ENCODE measurements at regions not wholly inside any gene's neighbourhood (a gene's known extent, or its start where the extent isn't known, plus 50 kb on each side); places are given as distances from the start of the nearest gene placed in this dataset.
"Not testable (repeated sequence)": the region's sequence is repeated elsewhere in the genome, so short reads cannot be mapped to it uniquely, and the experiment has no call there.

DNA sequence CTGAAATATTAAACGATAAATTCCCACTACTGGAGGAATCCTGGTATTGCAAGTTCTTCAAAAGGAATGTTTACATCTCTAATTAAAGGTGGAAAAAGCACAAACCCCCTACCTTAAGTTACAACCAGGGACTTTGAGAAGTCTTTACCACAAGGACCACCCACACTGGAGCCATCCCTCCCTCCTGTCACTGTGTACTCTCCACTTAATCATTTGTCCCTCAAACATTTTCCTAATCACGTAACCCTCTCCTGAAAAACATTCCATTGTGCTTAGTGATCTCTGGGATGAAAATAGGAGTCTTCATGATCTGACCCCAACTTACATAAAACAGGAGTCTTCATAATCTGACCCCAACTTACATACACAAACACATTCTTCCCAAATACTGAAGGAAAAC is 85.7 kb downstream of the SUCLG1 start:
- no peak for DNase-seq

- DNase-seq, result no peak
Observed at GRCh38 chr2:84362541-84362940, 96.5 kb downstream of the SUCLG1 start.

DNA sequence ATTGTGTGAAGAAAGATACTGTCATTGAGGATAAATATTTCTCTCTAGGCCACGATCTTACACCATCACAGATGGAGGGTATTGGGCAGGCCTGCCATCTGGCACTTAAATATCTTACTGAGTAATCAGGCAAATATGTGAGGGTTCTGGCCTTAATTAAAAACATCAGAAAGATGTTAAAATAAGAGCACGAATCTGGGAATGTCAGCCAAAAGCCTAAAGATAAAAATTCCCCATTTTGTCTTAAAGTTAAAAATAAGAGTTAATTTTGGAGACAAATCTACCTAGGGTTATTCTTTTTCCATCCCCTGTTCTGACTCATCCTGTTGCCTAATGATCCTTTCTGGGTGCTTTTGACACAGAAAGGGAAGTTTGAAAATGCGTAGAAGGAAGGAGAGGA is 121.0 kb downstream of the SUCLG1 start:
- DNase-seq, result no peak

GRCh38 chr2:84327645-84328249 is 131.3 kb downstream of the SUCLG1 start:
- DNase-seq, result no peak

DNA sequence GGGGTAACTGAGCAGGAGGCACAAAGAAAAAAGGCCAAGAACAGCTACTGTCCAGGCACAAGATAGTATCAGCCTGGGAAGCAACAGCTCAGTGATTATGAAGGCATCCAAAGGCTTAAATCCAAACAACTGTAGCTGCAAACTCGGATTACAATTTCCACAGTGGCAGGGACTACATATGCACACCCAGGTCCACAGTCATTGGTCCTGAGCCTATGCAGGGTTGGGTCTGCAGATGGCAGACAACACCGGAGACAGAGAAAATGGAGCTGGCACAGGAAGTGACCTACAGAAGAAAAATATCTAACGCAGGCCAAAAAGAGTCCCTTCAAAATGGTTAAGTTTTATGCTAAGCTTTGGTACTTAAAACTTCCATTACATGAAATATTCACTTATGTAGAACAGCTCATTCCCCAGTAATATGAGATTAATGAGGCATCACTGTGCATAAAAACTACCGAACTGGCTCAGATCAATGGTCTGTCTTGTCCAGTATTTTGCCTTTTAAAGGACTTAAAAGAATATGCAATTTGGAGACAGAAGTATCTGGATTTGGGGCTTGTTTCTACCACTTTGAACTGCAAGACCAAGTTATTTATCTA is 132.1 kb downstream of the SUCLG1 start:
- DNase-seq, result no peak

DNA sequence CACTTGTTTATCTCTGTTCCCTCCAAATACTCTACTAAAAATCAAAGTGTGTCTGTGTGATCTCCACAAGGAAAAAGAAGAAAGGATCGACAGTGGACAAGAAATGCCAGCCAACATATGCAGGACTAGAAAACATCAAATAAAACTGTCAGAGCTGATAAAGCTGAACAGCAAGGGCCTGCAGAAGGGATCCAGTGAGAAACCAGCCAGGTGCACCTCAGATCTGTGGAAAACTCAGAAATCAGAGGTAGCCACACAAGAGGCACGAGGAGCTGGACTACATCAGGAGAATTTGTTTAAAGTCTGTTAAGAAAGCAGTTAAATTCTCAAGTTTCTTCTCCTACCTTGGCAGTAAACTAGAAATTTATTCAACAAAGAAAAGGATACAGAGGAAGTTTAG is 135.2 kb downstream of the SUCLG1 start:
- no peak for DNase-seq

DNA sequence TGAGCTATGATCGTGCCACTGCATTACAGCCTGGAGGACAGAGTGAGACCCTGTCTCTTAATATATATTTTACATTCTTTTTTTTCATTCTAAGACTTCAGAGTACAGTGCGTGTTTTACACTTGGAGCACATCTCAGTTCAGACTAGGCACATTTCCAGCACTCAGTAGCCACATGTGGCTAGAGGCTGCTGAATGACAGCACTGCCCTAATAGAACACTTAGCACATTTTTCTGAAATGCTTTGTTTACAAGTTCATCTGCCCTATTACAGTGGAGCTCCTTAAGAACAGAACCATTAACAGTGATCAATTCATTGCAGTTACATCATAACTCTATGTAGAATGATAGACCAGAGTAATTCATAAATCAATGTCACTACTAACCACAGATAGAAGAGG is 138.1 kb downstream of the SUCLG1 start:
- DNase-seq, result no peak

DNA sequence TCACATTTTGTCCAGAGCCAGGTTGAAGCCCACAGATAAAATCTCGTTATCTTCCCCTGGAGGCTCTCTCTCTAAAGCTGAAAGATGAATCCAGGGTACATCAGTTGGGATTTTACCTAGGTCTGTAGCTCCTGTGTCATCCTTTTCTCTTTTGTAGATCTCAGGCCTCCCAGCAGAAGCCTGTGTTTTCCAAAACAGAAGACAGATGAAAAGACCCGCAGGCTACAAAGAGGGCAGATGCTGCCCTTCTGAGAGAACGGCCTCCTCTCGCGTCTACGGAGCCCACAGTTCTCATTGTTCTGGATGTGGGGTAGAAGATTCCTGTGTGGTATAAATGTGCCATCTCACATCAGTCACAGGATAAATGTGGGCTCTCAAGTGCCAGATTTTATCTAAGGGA is 139.5 kb downstream of the SUCLG1 start:
- DNase-seq, result no peak

DNA sequence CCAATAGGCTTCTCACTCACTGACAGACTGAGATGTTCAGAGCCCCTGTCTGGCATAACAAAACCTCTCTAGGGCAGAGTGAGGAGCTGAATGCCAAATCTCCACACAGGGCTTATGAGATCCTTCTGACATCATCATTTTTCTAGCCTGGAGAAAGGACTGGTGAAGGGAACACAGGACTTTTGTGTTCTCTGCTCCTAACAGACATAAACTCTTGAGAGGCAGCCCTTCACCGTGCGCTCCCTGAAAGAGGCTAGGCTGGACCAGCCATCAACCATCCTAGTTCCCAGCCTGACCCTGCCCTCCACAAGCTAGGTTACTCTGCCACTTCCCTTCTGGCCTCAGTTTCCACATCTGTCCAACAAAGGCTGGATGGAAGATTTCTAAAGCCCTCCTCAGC is 141.9 kb downstream of the SUCLG1 start:
- DNase-seq, result no peak

DNA sequence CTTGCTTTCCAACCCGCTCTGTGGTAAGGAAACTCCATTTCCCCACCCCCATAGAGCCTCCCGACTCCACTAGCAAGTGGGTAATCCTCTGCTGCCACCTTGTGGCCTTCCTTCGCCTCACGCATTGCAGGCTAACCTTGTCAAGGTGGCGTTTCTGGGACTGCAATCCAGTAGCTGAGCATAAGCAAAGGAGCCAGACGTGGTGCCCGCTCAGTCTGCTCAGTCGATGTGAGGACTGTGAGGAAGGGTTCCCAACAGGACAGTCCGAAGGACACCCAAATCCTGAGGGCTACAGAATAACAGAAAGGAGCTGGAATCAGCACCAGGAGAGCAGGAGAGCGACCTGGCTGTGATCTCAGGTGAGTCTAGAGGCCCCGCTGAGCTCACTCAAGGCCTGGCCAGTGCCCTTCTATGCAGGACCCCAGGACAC is 144.2 kb downstream of the SUCLG1 start:
- DNase-seq, result peak; percentile 18

DNA sequence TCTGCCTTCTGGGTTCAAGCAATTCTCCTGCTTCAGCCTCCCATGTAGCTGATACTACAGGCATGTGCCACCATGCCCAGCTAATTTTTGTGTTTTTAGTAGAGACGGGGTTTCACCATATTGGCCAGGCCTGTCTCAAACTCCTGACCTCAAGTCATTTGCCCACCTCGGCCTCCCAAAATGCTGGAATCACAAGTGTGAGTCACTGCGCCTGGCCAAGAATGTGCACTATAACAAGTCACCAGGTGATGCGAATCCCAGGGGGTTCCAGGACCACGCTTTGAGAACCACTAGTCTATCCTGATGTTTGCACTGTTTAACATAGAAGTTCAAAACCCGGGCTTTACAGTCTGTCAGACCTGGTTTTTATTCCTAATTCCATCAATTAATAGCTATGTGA is 144.8 kb downstream of the SUCLG1 start:
- no peak for DNase-seq

- DNase-seq, result no peak
Observed at GRCh38 chr2:84309281-84309680, 149.8 kb downstream of the SUCLG1 start.

GRCh38 chr2:84306361-84306760 is 152.7 kb downstream of the SUCLG1 start:
- no peak for DNase-seq

- peak; percentile 46 for DNase-seq
Observed at GRCh38 chr2:84302513-84303412, 156.3 kb downstream of the SUCLG1 start.

DNA sequence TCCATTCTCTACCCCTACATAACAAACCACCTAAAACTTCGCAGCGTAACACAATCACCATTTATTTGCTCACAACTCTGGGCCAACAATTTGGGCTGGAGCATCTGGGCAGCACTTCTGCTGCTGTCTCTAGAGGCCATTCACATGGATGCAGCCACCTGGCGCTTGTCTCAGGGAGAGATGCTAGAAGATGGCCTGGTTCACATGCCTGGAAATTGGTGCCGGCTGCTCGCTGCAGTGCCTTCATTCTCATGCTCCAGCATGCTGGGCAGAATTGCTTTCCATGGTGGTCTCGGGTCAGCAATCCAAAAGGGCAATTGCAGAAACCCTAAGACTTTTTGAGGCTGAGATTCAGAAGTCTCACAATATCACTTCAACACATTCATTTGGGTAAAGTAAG is 157.4 kb downstream of the SUCLG1 start:
- DNase-seq, result no peak

- no peak for DNase-seq
Observed at GRCh38 chr2:84300696-84301029, 158.4 kb downstream of the SUCLG1 start.

DNA sequence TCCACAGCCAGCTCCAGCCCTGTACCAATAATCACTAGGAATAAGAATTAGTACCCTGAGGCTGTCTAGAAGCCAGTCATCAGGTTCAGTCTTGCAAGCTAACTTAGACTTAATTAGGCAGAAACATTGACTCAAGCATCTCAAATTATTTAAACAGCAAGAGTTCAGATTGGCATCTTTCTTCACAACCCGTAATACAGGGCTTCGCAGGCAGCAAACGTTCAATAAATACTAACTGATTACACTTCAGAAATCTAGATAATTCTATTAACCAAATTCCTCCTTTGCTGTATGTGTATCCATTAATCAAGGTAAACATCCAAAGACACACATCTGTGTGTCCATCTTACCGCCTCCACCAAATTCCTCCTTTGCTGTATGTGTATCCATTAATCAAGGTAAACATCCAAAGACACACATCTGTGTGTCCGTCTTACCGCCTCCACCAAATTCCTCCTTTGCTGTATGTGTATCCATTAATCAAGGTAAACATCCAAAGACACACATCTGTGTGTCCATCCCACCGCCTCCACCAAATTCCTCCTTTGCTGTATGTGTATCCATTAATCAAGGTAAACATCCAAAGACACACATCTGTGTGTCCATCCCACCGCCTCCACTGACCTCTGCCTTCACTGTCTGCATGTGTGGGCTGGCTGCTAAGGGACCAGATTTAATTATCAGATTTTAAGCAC is 158.9 kb downstream of the SUCLG1 start:
- DNase-seq, result not testable (repeated sequence)

- DNase-seq, result no peak
Observed at GRCh38 chr2:84299211-84299775, 159.8 kb downstream of the SUCLG1 start.

DNA sequence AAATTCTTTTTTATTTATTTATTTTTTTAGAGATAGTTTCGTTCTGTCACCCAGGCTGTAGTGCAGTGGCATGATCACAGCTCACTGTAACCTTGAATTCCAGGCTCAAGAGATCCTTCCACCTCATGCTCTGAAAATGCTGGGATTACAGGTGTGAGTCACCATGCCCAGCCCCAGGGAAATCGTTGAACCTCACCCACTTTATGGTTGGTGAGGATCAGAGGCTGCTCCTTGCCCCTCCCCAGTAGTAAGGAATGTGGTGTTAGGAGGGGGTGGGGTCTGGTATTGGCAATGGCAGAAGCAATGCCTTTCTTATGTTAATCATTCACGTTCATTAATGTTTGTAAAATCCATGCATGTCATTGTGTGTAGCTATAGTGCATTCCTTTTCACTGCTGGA is 161.9 kb downstream of the SUCLG1 start:
- peak; percentile 30 for DNase-seq

- no peak for DNase-seq
Observed at GRCh38 chr2:84293791-84294380, 165.2 kb downstream of the SUCLG1 start.

GRCh38 chr2:84292545-84292944 is 166.5 kb downstream of the SUCLG1 start:
- no peak for DNase-seq

- no peak for DNase-seq
Observed at GRCh38 chr2:84290537-84290936, 168.5 kb downstream of the SUCLG1 start.

DNA sequence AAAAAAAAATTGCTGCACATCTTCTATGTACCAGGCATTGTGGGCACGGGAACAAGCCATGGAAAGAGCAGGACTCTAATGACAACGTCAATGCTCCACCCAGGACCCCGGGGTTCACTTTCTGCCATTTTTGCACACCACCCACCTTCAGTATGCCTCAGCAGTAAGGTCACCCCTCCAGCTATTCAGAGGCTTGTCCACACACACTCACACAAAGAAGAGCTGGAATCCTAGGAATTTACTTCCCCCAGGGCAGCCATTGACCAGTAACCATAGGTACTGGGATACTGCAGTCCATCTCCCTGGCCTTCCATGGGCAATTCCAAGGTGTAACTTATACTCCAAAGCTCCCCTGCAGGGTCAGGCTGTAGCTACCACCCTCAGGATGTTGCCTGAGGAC is 170.8 kb downstream of the SUCLG1 start:
- DNase-seq, result no peak

All from 8988T (cell line).